PC-3 (cell line): ENCODE measurements at regions not wholly inside any gene's neighbourhood (a gene's known extent, or its start where the extent isn't known, plus 50 kb on each side); places are given as distances from the start of the nearest gene placed in this dataset.

Experiments used
- CTCF ChIP-seq: fragments of 300-600 bp; sonication (generic); conservative IDR thresholded peaks from 2 replicates; pipeline ENCODE4 v1.5.1; 2017; ENCODE audit warnings: antibody characterized with exemption, low read depth, mild to moderate bottlenecking, low read length
- EZH2 ChIP-seq: fragments of 300-600 bp; sonication (generic); IDR thresholded peaks from one replicate; pipeline ENCODE4 v1.6.1; 2017; ENCODE audit warnings: antibody characterized with exemption, mild to moderate bottlenecking, low read length; ENCODE audit not compliant: unreplicated experiment
- EZH2phosphoT487 ChIP-seq: fragments of 300-600 bp; sonication (generic); IDR thresholded peaks from 2 replicates; pipeline ENCODE4 v1.6.1; 2018; ENCODE audit warnings: mild to moderate bottlenecking, antibody characterized with exemption, low read length, borderline replicate concordance

GRCh38 chr3:154582501-154582900 is 152.5 kb upstream of the GPR149 start:
- no peak for TF ChIP-seq CTCF
- TF ChIP-seq EZH2phosphoT487 = no peak
- TF ChIP-seq EZH2 = no peak
